ENCODE measurements at regions not wholly inside any gene's neighbourhood (a gene's known extent, or its start where the extent isn't known, plus 50 kb on each side); places are given as distances from the start of the nearest gene placed in this dataset.

GRCh38 chr5:54897001-54897400 is 88.4 kb downstream of the ESM1 start:
- peaks cover 2% of the 10 kb centered on the region for H3K4me1 Mint-ChIP-seq
- H3K4me3 Mint-ChIP-seq, result no peak overlapping the region
- no peaks in the 10 kb centered on the region for H3K9me3 Mint-ChIP-seq
- H3K27ac Mint-ChIP-seq, result no peak overlapping the region
- no peaks in the 10 kb centered on the region for H3K36me3 Mint-ChIP-seq
- peaks cover 24% of the 10 kb centered on the region for H3K27me3 Mint-ChIP-seq
- ATAC-seq (ENCODE audit: low read depth) (no peak), DNase-seq (ENCODE audit: low spot score in 2 of 2) (no peak)

- ATAC-seq (ENCODE audit: low read depth) (no peak), DNase-seq (ENCODE audit: low spot score in 2 of 2) (no peak)
- Mint-ChIP-seq H3K4me3 (peak overlapping the region; percentile 4), H3K36me3 (no peaks in the 10 kb centered on the region), H3K4me1 (peaks cover 2% of the 10 kb centered on the region), H3K27ac (no peak overlapping the region), H3K27me3 (peaks cover 28% of the 10 kb centered on the region), H3K9me3 (no peaks in the 10 kb centered on the region)
Measured at GRCh38 chr5:54895816-54896341, 89.5 kb downstream of the ESM1 start.

GRCh38 chr5:54894957-54895815 is 90.2 kb downstream of the ESM1 start:
- Mint-ChIP-seq H3K36me3 (no peaks in the 10 kb centered on the region), H3K4me3 (peak overlapping the region; percentile 4), H3K4me1 (peaks cover 2% of the 10 kb centered on the region), H3K9me3 (no peaks in the 10 kb centered on the region), H3K27ac (no peak overlapping the region), H3K27me3 (peaks cover 28% of the 10 kb centered on the region)
- DNase-seq (ENCODE audit: low spot score in 2 of 2) (no peak), ATAC-seq (ENCODE audit: low read depth) (no peak)

GRCh38 chr5:54889826-54890225 is 95.6 kb downstream of the ESM1 start:
- H3K27me3 Mint-ChIP-seq, result peaks cover 25% of the 10 kb centered on the region
- H3K9me3 Mint-ChIP-seq, result no peaks in the 10 kb centered on the region
- no peak overlapping the region for H3K27ac Mint-ChIP-seq
- no peak for DNase-seq (ENCODE audit: low spot score in 2 of 2)
- no peak for ATAC-seq (ENCODE audit: low read depth)
- H3K4me1 Mint-ChIP-seq, result no peaks in the 10 kb centered on the region
- H3K36me3 Mint-ChIP-seq, result no peaks in the 10 kb centered on the region
- no peak overlapping the region for H3K4me3 Mint-ChIP-seq

GRCh38 chr5:54887663-54888062 is 97.7 kb downstream of the ESM1 start:
- H3K27ac Mint-ChIP-seq, result no peak overlapping the region
- DNase-seq (ENCODE audit: low spot score in 2 of 2) (no peak), ATAC-seq (ENCODE audit: low read depth) (no peak)
- peaks cover 6% of the 10 kb centered on the region for H3K4me1 Mint-ChIP-seq
- peaks cover 3% of the 10 kb centered on the region for H3K36me3 Mint-ChIP-seq
- H3K9me3 Mint-ChIP-seq, result no peaks in the 10 kb centered on the region
- peaks cover 34% of the 10 kb centered on the region for H3K27me3 Mint-ChIP-seq
- H3K4me3 Mint-ChIP-seq, result no peak overlapping the region

- ATAC-seq (ENCODE audit: low read depth), result no peak
- Mint-ChIP-seq H3K36me3 (peaks cover 3% of the 10 kb centered on the region), H3K27me3 (peaks cover 33% of the 10 kb centered on the region), H3K4me3 (no peak overlapping the region), H3K4me1 (peaks cover 6% of the 10 kb centered on the region), H3K27ac (no peak overlapping the region), H3K9me3 (no peaks in the 10 kb centered on the region)
- no peak for DNase-seq (ENCODE audit: low spot score in 2 of 2)
Measured at GRCh38 chr5:54886866-54887265, 98.5 kb downstream of the ESM1 start.

GRCh38 chr5:54885636-54886035 is 99.8 kb downstream of the ESM1 start:
- ATAC-seq (ENCODE audit: low read depth), result no peak
- peaks cover 6% of the 10 kb centered on the region for H3K4me1 Mint-ChIP-seq
- no peak overlapping the region for H3K4me3 Mint-ChIP-seq
- no peaks in the 10 kb centered on the region for H3K9me3 Mint-ChIP-seq
- peaks cover 28% of the 10 kb centered on the region for H3K27me3 Mint-ChIP-seq
- H3K27ac Mint-ChIP-seq, result no peak overlapping the region
- peaks cover 3% of the 10 kb centered on the region for H3K36me3 Mint-ChIP-seq
- DNase-seq (ENCODE audit: low spot score in 2 of 2), result no peak

GRCh38 chr5:54884195-54884536 is 101.2 kb downstream of the ESM1 start:
- Mint-ChIP-seq H3K9me3 (no peaks in the 10 kb centered on the region), H3K4me1 (peaks cover 6% of the 10 kb centered on the region), H3K27ac (no peak overlapping the region), H3K4me3 (peak overlapping the region; percentile 22), H3K36me3 (peaks cover 3% of the 10 kb centered on the region), H3K27me3 (peaks cover 27% of the 10 kb centered on the region)
- DNase-seq (ENCODE audit: low spot score in 2 of 2) (no peak), ATAC-seq (ENCODE audit: low read depth) (no peak)

- peak; percentile 51 for ATAC-seq (ENCODE audit: low read depth)
- peaks cover 6% of the 10 kb centered on the region for H3K4me1 Mint-ChIP-seq
Measured at GRCh38 chr5:54883374-54884194, 101.8 kb downstream of the ESM1 start.

GRCh38 chr5:54882841-54883240 is 102.6 kb downstream of the ESM1 start:
- no peak overlapping the region for H3K27ac Mint-ChIP-seq
- peaks cover 22% of the 10 kb centered on the region for H3K27me3 Mint-ChIP-seq
- H3K4me3 Mint-ChIP-seq, result peak overlapping the region; percentile 83
- peaks cover 6% of the 10 kb centered on the region for H3K4me1 Mint-ChIP-seq
- peaks cover 3% of the 10 kb centered on the region for H3K36me3 Mint-ChIP-seq
- DNase-seq (ENCODE audit: low spot score in 2 of 2), result no peak
- H3K9me3 Mint-ChIP-seq, result no peaks in the 10 kb centered on the region
- ATAC-seq (ENCODE audit: low read depth), result no peak

More at GRCh38 chr5:54883374-54884194, 101.8 kb downstream of the ESM1 start:
- peaks cover 3% of the 10 kb centered on the region for H3K36me3 Mint-ChIP-seq
- peaks cover 27% of the 10 kb centered on the region for H3K27me3 Mint-ChIP-seq
- peak in 1 of 2 donors; percentile 25 for DNase-seq (ENCODE audit: low spot score in 2 of 2)
- peak overlapping the region; percentile 83 for H3K4me3 Mint-ChIP-seq
- H3K9me3 Mint-ChIP-seq, result no peaks in the 10 kb centered on the region
- peak overlapping the region; percentile 15 for H3K27ac Mint-ChIP-seq

GRCh38 chr5:54882101-54882500 is 103.3 kb downstream of the ESM1 start:
- Mint-ChIP-seq H3K36me3 (peaks cover 3% of the 10 kb centered on the region), H3K27ac (no peak overlapping the region), H3K27me3 (peaks cover 24% of the 10 kb centered on the region), H3K4me3 (no peak overlapping the region), H3K4me1 (peaks cover 6% of the 10 kb centered on the region), H3K9me3 (no peaks in the 10 kb centered on the region)
- no peak for DNase-seq (ENCODE audit: low spot score in 2 of 2)
- ATAC-seq (ENCODE audit: low read depth), result no peak

GRCh38 chr5:54881286-54882005 is 103.9 kb downstream of the ESM1 start:
- H3K36me3 Mint-ChIP-seq, result peaks cover 3% of the 10 kb centered on the region
- ATAC-seq (ENCODE audit: low read depth) (peak; percentile 36), DNase-seq (ENCODE audit: low spot score in 2 of 2) (no peak)
- H3K4me3 Mint-ChIP-seq, result no peak overlapping the region
- no peak overlapping the region for H3K27ac Mint-ChIP-seq
- H3K9me3 Mint-ChIP-seq, result no peaks in the 10 kb centered on the region
- H3K27me3 Mint-ChIP-seq, result peaks cover 28% of the 10 kb centered on the region
- peaks cover 6% of the 10 kb centered on the region for H3K4me1 Mint-ChIP-seq

GRCh38 chr5:54876976-54877375 is 108.4 kb downstream of the ESM1 start:
- ATAC-seq (ENCODE audit: low read depth), result no peak
- no peaks in the 10 kb centered on the region for H3K4me1 Mint-ChIP-seq
- H3K4me3 Mint-ChIP-seq, result no peak overlapping the region
- no peak for DNase-seq (ENCODE audit: low spot score in 2 of 2)
- no peak overlapping the region for H3K27ac Mint-ChIP-seq
- peaks cover 16% of the 10 kb centered on the region for H3K27me3 Mint-ChIP-seq
- no peaks in the 10 kb centered on the region for H3K9me3 Mint-ChIP-seq
- no peaks in the 10 kb centered on the region for H3K36me3 Mint-ChIP-seq

GRCh38 chr5:54876556-54876955 is 108.8 kb downstream of the ESM1 start:
- DNase-seq (ENCODE audit: low spot score in 2 of 2), result no peak
- Mint-ChIP-seq H3K36me3 (no peaks in the 10 kb centered on the region), H3K27me3 (peaks cover 16% of the 10 kb centered on the region), H3K27ac (no peak overlapping the region), H3K4me3 (no peak overlapping the region), H3K9me3 (no peaks in the 10 kb centered on the region), H3K4me1 (no peaks in the 10 kb centered on the region)
- ATAC-seq (ENCODE audit: low read depth), result no peak

Measured in memory B cell (primary cell).